OCI-LY7 (cell line): ENCODE measurements at regions not wholly inside any gene's neighbourhood (a gene's known extent, or its start where the extent isn't known, plus 50 kb on each side); places are given as distances from the start of the nearest gene placed in this dataset.

Source experiments
- BruUV-seq: library from RNA; stranded (reverse); fragments of 400-500 nt; replicated peaks from 2 replicates; lab custom pipeline; 2021; lab: Mats Ljungman, UMichigan
- CTCF ChIA-PET: fragments of 300-600 bp; sonication (Branson Sonifier 250); formaldehyde crosslinking; loops from one replicate; lab custom pipeline; 2022; ENCODE audit warnings: antibody characterized with exemption; ENCODE audit not compliant: unreplicated experiment; lab: Charles Lee
- POLR2A ChIA-PET: fragments of 300-600 bp; sonication (Branson Sonifier 250); formaldehyde crosslinking; loops from one replicate; lab custom pipeline; 2022; ENCODE audit warnings: antibody characterized with exemption; lab: Charles Lee
- DNase-seq: peaks from one replicate; pipeline ENCODE4 v3.0.0-alpha.2; 2015; ENCODE audit warnings: low spot score
- H2AFZ ChIP-seq: fragments of 200-600 bp; sonication (generic), shearing (Covaris generic); 2 replicates; pipeline ENCODE4 v1.6.1; 2014; ENCODE audit warnings: mild to moderate bottlenecking, antibody characterized with exemption, low read length, moderate library complexity
- H3K27ac ChIP-seq: fragments of 200-600 bp; sonication (generic); 2 replicates; pipeline ENCODE4 v1.5.1; 2014; ENCODE audit warnings: mixed run types, low read depth, mild to moderate bottlenecking, moderate library complexity, low read length, inconsistent platforms; ENCODE audit not compliant: poor library complexity, severe bottlenecking
- H3K36me3 ChIP-seq: fragments of 200-600 bp; sonication (generic); 2 replicates; pipeline ENCODE4 v1.6.1; 2014; ENCODE audit warnings: mild to moderate bottlenecking, antibody characterized with exemption, low read length, moderate library complexity, mixed read lengths; ENCODE audit not compliant: insufficient read depth
- H3K4me1 ChIP-seq: fragments of 200-600 bp; sonication (generic); 2 replicates; pipeline ENCODE4 v1.5.1; 2014; ENCODE audit warnings: mild to moderate bottlenecking, low read length; ENCODE audit not compliant: insufficient read depth, poor library complexity, severe bottlenecking
- H3K4me2 ChIP-seq: fragments of 200-600 bp; sonication (generic); 2 replicates; pipeline ENCODE4 v1.6.1; 2014; ENCODE audit warnings: mild to moderate bottlenecking, low read length
- H3K4me3 ChIP-seq: fragments of 200-600 bp; sonication (generic); 2 replicates; pipeline ENCODE4 v1.5.1; 2014; ENCODE audit warnings: mild to moderate bottlenecking, low read depth, low read length; ENCODE audit not compliant: poor library complexity, severe bottlenecking
- H3K79me2 ChIP-seq: fragments of 200-600 bp; sonication (generic); 2 replicates; pipeline ENCODE4 v1.6.1; 2016; ENCODE audit warnings: low read depth, mild to moderate bottlenecking, low read length, moderate library complexity, mixed read lengths; ENCODE audit not compliant: insufficient read depth
- H3K9me2 ChIP-seq: fragments of 200-600 bp; sonication (generic); 2 replicates; pipeline ENCODE4 v1.6.1; 2016; ENCODE audit warnings: mild to moderate bottlenecking, low read length, mixed read lengths; ENCODE audit not compliant: insufficient read depth
- H3K9me3 ChIP-seq: fragments of 200-600 bp; sonication (generic); 2 replicates; pipeline ENCODE4 v1.6.1; 2014; ENCODE audit warnings: mild to moderate bottlenecking, mixed run types, low read length, mixed read lengths
- H4K20me1 ChIP-seq: fragments of 200-600 bp; sonication (generic); 2 replicates; pipeline ENCODE4 v1.6.1; 2014; ENCODE audit warnings: mild to moderate bottlenecking, antibody characterized with exemption, low read length, moderate library complexity, mixed read lengths; ENCODE audit not compliant: insufficient read depth
- EZH2phosphoT487 ChIP-seq: fragments of 200-600 bp; sonication (generic); IDR thresholded peaks from 2 replicates; pipeline ENCODE4 v1.6.1; 2018; ENCODE audit warnings: low read depth, borderline replicate concordance, mild to moderate bottlenecking, mixed run types, antibody characterized with exemption, low read length, moderate library complexity, mixed read lengths
- intact Hi-C: fragments of 100-400 bp; cut with micrococcal nuclease; formaldehyde crosslinking; loops from one replicate; pipeline ENCODE4 v1.10.0; 2022; ENCODE audit not compliant: unreplicated experiment
- TF ChIP-seq, protein P1 (sequence below): fragments of 200-600 bp; sonication (generic); conservative IDR thresholded peaks from 2 replicates; pipeline ENCODE4 v1.5.1; 2014; ENCODE audit warnings: mild to moderate bottlenecking, antibody characterized with exemption, low read length, moderate library complexity, mixed read lengths

GRCh38 chr11:115587718-115588342 lies 83.6 kb upstream of the CADM1 start:
- POLR2A ChIA-PET, result no interaction called here
- H3K4me2 ChIP-seq, result no peak overlapping the region

DNA sequence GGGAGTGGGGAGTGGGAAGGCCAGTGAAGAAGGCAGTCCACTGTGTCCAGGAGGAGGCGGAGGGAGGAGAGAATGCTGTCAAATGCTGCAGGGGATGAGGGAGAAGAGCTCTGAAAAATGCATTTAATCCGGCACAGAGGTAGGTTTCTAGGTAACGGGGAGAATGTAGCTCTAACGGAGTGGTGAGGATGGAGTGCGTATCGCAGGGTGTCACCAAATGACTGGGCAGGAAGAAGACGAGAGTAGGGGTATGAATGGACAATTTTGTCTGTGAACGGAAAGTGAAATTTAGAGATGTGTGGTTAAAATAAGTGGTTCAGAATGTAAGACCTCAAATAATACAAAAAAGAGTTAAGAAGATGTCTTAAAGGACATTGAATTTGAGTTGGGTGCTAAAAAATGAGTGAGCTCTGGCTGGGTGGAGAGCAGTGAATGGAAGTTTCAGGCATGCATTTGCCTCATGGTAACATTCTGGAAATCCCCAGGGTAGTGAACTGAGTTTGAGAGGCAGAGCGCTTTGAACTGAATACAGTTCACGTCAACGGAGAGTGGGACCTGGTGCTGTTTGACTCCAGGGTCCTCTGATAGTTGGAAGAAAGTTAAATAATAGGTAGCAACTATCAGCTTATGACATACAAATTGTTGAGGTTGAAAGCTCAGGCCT lies 81.3 kb upstream of the CADM1 start:
- Histone ChIP-seq H3K4me3 (no peak overlapping the region), H3K4me2 (no peak overlapping the region), H3K9me3 (no peaks in the 10 kb centered on the region), H3K79me2 (no peaks in the 10 kb centered on the region), H3K9me2 (no peaks in the 10 kb centered on the region), H3K27ac (no peak overlapping the region), H4K20me1 (no peaks in the 10 kb centered on the region), H2AFZ (no peak overlapping the region), H3K4me1 (no peaks in the 10 kb centered on the region), H3K36me3 (no peaks in the 10 kb centered on the region)
- no peak for TF ChIP-seq EZH2phosphoT487
- TF ChIP-seq, protein P1, sequence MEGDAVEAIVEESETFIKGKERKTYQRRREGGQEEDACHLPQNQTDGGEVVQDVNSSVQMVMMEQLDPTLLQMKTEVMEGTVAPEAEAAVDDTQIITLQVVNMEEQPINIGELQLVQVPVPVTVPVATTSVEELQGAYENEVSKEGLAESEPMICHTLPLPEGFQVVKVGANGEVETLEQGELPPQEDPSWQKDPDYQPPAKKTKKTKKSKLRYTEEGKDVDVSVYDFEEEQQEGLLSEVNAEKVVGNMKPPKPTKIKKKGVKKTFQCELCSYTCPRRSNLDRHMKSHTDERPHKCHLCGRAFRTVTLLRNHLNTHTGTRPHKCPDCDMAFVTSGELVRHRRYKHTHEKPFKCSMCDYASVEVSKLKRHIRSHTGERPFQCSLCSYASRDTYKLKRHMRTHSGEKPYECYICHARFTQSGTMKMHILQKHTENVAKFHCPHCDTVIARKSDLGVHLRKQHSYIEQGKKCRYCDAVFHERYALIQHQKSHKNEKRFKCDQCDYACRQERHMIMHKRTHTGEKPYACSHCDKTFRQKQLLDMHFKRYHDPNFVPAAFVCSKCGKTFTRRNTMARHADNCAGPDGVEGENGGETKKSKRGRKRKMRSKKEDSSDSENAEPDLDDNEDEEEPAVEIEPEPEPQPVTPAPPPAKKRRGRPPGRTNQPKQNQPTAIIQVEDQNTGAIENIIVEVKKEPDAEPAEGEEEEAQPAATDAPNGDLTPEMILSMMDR, result no peak
- ChIA-PET CTCF (interaction anchor here (0.5 kb wide), 1 partner anchor 227 kb away, joined by 4 read pairs; no protein-coding TSS in a partner anchor), POLR2A (interaction anchor here (0.7 to 0.8 kb wide), 2 partner anchors 11 to 29 kb away, joined by 5 to 6 read pairs; no protein-coding TSS in a partner anchor)
- no peak for DNase-seq
- intact Hi-C loops, result no loop called here
- BruUV-seq, result no TSS peak

More at GRCh38 chr11:115587718-115588342, 83.6 kb upstream of the CADM1 start:
- no peak for TF ChIP-seq EZH2phosphoT487
- TF ChIP-seq, protein P1, result no peak
- DNase-seq, result no peak
- no peaks in the 10 kb centered on the region for H3K79me2 ChIP-seq
- intact Hi-C loops, result no loop called here
- H3K9me3 ChIP-seq, result no peaks in the 10 kb centered on the region
- CTCF ChIA-PET, result no interaction called here
- no peak overlapping the region for H3K4me3 ChIP-seq
- H3K36me3 ChIP-seq, result no peaks in the 10 kb centered on the region
- no peaks in the 10 kb centered on the region for H4K20me1 ChIP-seq
- H3K27ac ChIP-seq, result no peak overlapping the region
- BruUV-seq, result no TSS peak
- no peaks in the 10 kb centered on the region for H3K9me2 ChIP-seq
- H3K4me1 ChIP-seq, result no peaks in the 10 kb centered on the region
- no peak overlapping the region for H2AFZ ChIP-seq
